GM23338 (cell line): ENCODE measurements at regions not wholly inside any gene's neighbourhood (a gene's known extent, or its start where the extent isn't known, plus 50 kb on each side); places are given as distances from the start of the nearest gene placed in this dataset. TPM values are rescaled to one million over a fixed set of nuclear protein-coding genes. Genes with fewer than 3 reads are reported as not detected.

Experiments
- small RNA-seq: library from RNA; depleted of rRNA; stranded (forward); fragments of <200 nt; gene quantifications from one replicate; pipeline ENCODE3, GENCODE V24; 2014; ENCODE audit warnings: low replicate concordance

Small RNA genes in the stretch of these regions (small RNA-seq; reads per million reads assigned to genes)
- gene RNU6ATAC33P: not detected
